SK-N-SH treated with all-trans-retinoic acid at 6 μM for 48 hours (cell line): ENCODE measurements at regions not wholly inside any gene's neighbourhood (a gene's known extent, or its start where the extent isn't known, plus 50 kb on each side); places are given as distances from the start of the nearest gene placed in this dataset.

ENCODE experiments used
- ATAC-seq: fragments of 200-7000 bp; cut with Tn5 transposase; 3 replicates; pipeline ENCODE4 v1.9.1; 2020; ENCODE audit warnings: mild to moderate bottlenecking, moderate library complexity
- ARNTL ChIP-seq: fragments of 450-650 bp; formaldehyde crosslinking; IDR thresholded peaks from 2 replicates; pipeline ENCODE4 v1.5.0; 2020; ENCODE audit warnings: low read depth, mild to moderate bottlenecking, moderate library complexity, borderline replicate concordance
- BACH2 ChIP-seq: fragments of 250-450 bp; sonication (Bioruptor Pico); IDR thresholded peaks from 2 replicates; pipeline ENCODE4 v1.9.0; 2021; ENCODE audit warnings: mild to moderate bottlenecking, borderline replicate concordance
- CSDC2 ChIP-seq: fragments of 250-450 bp; sonication (Bioruptor Pico); IDR thresholded peaks from 2 replicates; pipeline ENCODE4 v1.5.0; 2020; ENCODE audit warnings: mild to moderate bottlenecking, moderate library complexity
- ESRRG ChIP-seq: fragments of 250-450 bp; sonication (Bioruptor Pico); IDR thresholded peaks from 2 replicates; pipeline ENCODE4 v1.6.1; 2021; ENCODE audit warnings: mild to moderate bottlenecking
- GLIS3 ChIP-seq: fragments of 250-450 bp; sonication (Bioruptor Pico); IDR thresholded peaks from 2 replicates; pipeline ENCODE4 v1.5.0; 2020; ENCODE audit warnings: mild to moderate bottlenecking, moderate library complexity
- OSR1 ChIP-seq: fragments of 250-450 bp; sonication (Bioruptor Pico); IDR thresholded peaks from 2 replicates; pipeline ENCODE4 v1.8.0; 2022; ENCODE audit warnings: moderate library complexity, mild to moderate bottlenecking, inconsistent platforms
- PPARA ChIP-seq: fragments of 250-450 bp; sonication (Bioruptor Pico); IDR thresholded peaks from 2 replicates; pipeline ENCODE4 v1.5.0; 2020; ENCODE audit warnings: mild to moderate bottlenecking, borderline replicate concordance
- RARB ChIP-seq: fragments of 250-450 bp; sonication (Bioruptor Pico); IDR thresholded peaks from 2 replicates; pipeline ENCODE4 v1.8.0; 2021; ENCODE audit warnings: mild to moderate bottlenecking, moderate library complexity
- SNAI2 ChIP-seq: fragments of 250-450 bp; sonication (Bioruptor Pico); IDR thresholded peaks from 2 replicates; pipeline ENCODE4 v1.5.0; 2020; ENCODE audit warnings: mild to moderate bottlenecking, moderate library complexity
- TCF4 ChIP-seq: fragments of 250-450 bp; sonication (Bioruptor Pico); IDR thresholded peaks from 2 replicates; pipeline ENCODE4 v1.8.0; 2021; ENCODE audit warnings: mild to moderate bottlenecking, moderate library complexity, borderline replicate concordance
- TOX ChIP-seq: fragments of 250-450 bp; sonication (Bioruptor Pico); IDR thresholded peaks from 2 replicates; pipeline ENCODE4 v1.8.0; 2021; ENCODE audit warnings: mild to moderate bottlenecking, moderate library complexity, borderline replicate concordance
- ZC3H10 ChIP-seq: fragments of 250-450 bp; sonication (Bioruptor Pico); IDR thresholded peaks from 2 replicates; pipeline ENCODE4 v1.5.1; 2021; ENCODE audit warnings: mild to moderate bottlenecking, moderate library complexity
- ZFP3 ChIP-seq: fragments of 250-450 bp; sonication (Bioruptor Pico); IDR thresholded peaks from 2 replicates; pipeline ENCODE4 v1.5.0; 2020; ENCODE audit warnings: mild to moderate bottlenecking, moderate library complexity
- ZFP30 ChIP-seq: fragments of 450-650 bp; formaldehyde crosslinking; IDR thresholded peaks from 2 replicates; pipeline ENCODE4 v1.5.0; 2022; ENCODE audit warnings: mild to moderate bottlenecking, moderate library complexity
- ZNF70 ChIP-seq: fragments of 450-650 bp; formaldehyde crosslinking; IDR thresholded peaks from 2 replicates; pipeline ENCODE4 v1.5.0; 2020; ENCODE audit warnings: mild to moderate bottlenecking, moderate library complexity
- ZNF8 ChIP-seq: fragments of 450-650 bp; formaldehyde crosslinking; IDR thresholded peaks from 2 replicates; pipeline ENCODE4 v1.5.0; 2020; ENCODE audit warnings: mild to moderate bottlenecking, moderate library complexity
- TF ChIP-seq, protein P1 (sequence below): fragments of 250-450 bp; sonication (Bioruptor Pico); IDR thresholded peaks from 2 replicates; pipeline ENCODE4 v1.8.0; 2021; ENCODE audit warnings: low read depth, mild to moderate bottlenecking, moderate library complexity, borderline replicate concordance
- TF ChIP-seq, protein P2 (sequence below): fragments of 250-450 bp; sonication (Bioruptor Pico); IDR thresholded peaks from 2 replicates; pipeline ENCODE4 v1.5.0; 2020; ENCODE audit warnings: mild to moderate bottlenecking, moderate library complexity
- TF ChIP-seq, protein P3 (sequence below): fragments of 250-450 bp; sonication (Bioruptor Pico); IDR thresholded peaks from 2 replicates; pipeline ENCODE4 v1.5.1; 2021; ENCODE audit warnings: mild to moderate bottlenecking, moderate library complexity
- TF ChIP-seq, protein P4 (sequence below): fragments of 250-450 bp; sonication (Bioruptor Pico); IDR thresholded peaks from 2 replicates; pipeline ENCODE4 v1.5.1; 2020; ENCODE audit warnings: low read depth, mild to moderate bottlenecking, moderate library complexity

DNA sequence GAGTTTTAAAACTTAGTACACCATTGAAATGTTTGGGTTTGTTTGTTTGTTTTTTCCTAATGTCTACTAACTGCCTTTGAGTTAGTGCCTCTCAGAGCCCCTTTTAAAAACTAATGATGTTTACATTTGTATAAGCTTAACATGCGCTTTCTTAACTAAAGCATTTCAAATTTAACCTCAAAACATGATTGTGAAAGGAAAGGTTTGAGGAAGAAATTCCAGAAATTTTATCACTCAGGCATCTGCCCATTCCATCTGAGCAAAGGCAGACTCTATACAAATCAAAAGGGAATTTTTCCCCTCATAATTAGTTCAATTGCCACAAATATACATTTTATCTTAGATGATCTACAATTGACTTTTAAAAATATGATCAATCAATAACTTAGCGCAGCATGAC lies 230.7 kb upstream of the CAND1 start (continued):
- TF ChIP-seq, protein P1, sequence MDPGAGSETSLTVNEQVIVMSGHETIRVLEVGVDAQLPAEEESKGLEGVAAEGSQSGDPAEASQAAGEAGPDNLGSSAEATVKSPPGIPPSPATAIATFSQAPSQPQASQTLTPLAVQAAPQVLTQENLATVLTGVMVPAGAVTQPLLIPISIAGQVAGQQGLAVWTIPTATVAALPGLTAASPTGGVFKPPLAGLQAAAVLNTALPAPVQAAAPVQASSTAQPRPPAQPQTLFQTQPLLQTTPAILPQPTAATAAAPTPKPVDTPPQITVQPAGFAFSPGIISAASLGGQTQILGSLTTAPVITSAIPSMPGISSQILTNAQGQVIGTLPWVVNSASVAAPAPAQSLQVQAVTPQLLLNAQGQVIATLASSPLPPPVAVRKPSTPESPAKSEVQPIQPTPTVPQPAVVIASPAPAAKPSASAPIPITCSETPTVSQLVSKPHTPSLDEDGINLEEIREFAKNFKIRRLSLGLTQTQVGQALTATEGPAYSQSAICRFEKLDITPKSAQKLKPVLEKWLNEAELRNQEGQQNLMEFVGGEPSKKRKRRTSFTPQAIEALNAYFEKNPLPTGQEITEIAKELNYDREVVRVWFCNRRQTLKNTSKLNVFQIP (CRISPR knock-in tag): no peak
- TF ChIP-seq ZNF70: no peak
- TF ChIP-seq SNAI2 (CRISPR knock-in tag): no peak
- no peak for TF ChIP-seq ZNF8
- TF ChIP-seq ESRRG (CRISPR knock-in tag): no peak
- TF ChIP-seq, all 23 proteins: peak for 0

DNA sequence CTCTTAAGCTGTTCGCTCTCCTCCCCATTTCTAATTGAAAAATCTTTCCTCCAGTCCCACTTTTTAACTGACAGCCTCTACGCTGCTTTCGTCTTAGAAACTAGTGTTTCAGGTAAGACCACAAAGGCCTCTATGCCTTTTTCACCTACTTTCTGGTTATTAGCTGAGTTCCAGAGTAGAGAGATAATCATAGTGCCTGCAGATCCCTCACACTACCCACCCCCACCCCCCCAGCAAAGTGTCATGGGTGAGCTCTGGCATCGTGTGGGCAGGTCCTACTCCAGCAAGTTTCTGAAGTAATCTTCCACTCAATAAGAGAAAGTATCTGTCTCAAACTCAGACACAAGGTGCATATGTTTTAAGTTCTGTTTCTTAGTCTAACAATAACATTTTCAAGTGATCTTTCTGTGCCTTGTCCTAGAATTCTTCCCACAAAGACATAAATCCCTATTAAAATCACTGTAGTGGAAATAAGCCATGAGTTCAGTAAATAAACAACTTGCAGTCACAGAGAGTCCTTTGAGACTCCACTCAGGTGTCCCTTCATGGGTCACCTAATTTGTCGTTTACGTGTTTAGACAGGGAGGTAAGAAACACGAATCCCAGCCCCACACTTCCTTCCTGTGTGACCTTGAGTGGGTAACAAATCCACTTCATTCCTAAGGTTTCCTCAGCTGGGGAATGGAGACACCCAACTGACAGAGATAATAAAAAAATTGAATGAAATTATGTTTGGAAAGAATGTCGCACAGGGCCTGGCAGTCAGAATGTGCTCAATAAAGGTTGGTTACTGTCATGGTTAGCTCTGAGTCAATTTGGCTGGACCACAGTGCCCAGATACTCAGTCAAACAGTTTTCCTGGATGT lies 228.9 kb upstream of the CAND1 start:
- no peak for ATAC-seq
- TF ChIP-seq, protein P2, sequence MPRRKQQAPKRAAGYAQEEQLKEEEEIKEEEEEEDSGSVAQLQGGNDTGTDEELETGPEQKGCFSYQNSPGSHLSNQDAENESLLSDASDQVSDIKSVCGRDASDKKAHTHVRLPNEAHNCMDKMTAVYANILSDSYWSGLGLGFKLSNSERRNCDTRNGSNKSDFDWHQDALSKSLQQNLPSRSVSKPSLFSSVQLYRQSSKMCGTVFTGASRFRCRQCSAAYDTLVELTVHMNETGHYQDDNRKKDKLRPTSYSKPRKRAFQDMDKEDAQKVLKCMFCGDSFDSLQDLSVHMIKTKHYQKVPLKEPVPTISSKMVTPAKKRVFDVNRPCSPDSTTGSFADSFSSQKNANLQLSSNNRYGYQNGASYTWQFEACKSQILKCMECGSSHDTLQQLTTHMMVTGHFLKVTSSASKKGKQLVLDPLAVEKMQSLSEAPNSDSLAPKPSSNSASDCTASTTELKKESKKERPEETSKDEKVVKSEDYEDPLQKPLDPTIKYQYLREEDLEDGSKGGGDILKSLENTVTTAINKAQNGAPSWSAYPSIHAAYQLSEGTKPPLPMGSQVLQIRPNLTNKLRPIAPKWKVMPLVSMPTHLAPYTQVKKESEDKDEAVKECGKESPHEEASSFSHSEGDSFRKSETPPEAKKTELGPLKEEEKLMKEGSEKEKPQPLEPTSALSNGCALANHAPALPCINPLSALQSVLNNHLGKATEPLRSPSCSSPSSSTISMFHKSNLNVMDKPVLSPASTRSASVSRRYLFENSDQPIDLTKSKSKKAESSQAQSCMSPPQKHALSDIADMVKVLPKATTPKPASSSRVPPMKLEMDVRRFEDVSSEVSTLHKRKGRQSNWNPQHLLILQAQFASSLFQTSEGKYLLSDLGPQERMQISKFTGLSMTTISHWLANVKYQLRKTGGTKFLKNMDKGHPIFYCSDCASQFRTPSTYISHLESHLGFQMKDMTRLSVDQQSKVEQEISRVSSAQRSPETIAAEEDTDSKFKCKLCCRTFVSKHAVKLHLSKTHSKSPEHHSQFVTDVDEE (CRISPR knock-in tag): no peak
- no peak for TF ChIP-seq ZFP30 (CRISPR knock-in tag)
- TF ChIP-seq BACH2 (CRISPR knock-in tag): no peak
- no peak for TF ChIP-seq SNAI2 (CRISPR knock-in tag)
- TF ChIP-seq, protein P3, sequence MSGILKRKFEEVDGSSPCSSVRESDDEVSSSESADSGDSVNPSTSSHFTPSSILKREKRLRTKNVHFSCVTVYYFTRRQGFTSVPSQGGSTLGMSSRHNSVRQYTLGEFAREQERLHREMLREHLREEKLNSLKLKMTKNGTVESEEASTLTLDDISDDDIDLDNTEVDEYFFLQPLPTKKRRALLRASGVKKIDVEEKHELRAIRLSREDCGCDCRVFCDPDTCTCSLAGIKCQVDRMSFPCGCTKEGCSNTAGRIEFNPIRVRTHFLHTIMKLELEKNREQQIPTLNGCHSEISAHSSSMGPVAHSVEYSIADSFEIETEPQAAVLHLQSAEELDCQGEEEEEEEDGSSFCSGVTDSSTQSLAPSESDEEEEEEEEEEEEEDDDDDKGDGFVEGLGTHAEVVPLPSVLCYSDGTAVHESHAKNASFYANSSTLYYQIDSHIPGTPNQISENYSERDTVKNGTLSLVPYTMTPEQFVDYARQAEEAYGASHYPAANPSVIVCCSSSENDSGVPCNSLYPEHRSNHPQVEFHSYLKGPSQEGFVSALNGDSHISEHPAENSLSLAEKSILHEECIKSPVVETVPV: no peak
- TF ChIP-seq OSR1: no peak
- TF ChIP-seq CSDC2 (CRISPR knock-in tag): no peak
- TF ChIP-seq TCF4 (CRISPR knock-in tag): no peak
- no peak for TF ChIP-seq ZNF8
- TF ChIP-seq RARB (CRISPR knock-in tag): no peak
- no peak for TF ChIP-seq TOX (CRISPR knock-in tag)
- TF ChIP-seq ZFP3: no peak
- TF ChIP-seq, protein P4, sequence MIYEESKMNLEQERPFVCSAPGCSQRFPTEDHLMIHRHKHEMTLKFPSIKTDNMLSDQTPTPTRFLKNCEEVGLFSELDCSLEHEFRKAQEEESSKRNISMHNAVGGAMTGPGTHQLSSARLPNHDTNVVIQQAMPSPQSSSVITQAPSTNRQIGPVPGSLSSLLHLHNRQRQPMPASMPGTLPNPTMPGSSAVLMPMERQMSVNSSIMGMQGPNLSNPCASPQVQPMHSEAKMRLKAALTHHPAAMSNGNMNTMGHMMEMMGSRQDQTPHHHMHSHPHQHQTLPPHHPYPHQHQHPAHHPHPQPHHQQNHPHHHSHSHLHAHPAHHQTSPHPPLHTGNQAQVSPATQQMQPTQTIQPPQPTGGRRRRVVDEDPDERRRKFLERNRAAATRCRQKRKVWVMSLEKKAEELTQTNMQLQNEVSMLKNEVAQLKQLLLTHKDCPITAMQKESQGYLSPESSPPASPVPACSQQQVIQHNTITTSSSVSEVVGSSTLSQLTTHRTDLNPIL (CRISPR knock-in tag): no peak
- TF ChIP-seq ARNTL (CRISPR knock-in tag): no peak
- TF ChIP-seq, protein P1 (CRISPR knock-in tag): no peak
- no peak for TF ChIP-seq ESRRG (CRISPR knock-in tag)
- TF ChIP-seq PPARA (CRISPR knock-in tag): no peak
- no peak for TF ChIP-seq ZC3H10 (CRISPR knock-in tag)
- no peak for TF ChIP-seq GLIS3

DNA sequence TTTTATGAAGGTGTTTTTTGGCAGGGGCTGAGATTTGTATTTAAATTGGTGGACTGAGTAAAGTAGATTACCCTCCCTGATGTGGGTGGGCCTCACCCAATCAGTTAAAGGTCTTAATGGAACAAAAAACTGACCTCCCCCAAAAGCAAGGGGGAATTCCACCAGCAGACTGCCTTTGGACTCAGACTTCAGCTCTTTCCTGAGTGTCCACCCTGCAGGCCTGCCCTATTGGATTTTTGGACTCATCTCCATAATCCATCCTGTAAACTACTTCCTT lies 228.4 kb upstream of the CAND1 start:
- TF ChIP-seq ZNF70: no peak
- TF ChIP-seq ZC3H10 (CRISPR knock-in tag): no peak
- no peak for TF ChIP-seq BACH2 (CRISPR knock-in tag)
- TF ChIP-seq, protein P3: no peak
- TF ChIP-seq ZFP3: no peak
- no peak for ATAC-seq
